ENCODE measurements at regions not wholly inside any gene's neighbourhood (a gene's known extent, or its start where the extent isn't known, plus 50 kb on each side); places are given as distances from the start of the nearest gene placed in this dataset.

- Histone ChIP-seq H3K79me2 (ENCODE audit: insufficient read depth, low read length) (no peaks in the 10 kb centered on the region), H3K4me1 (ENCODE audit: control insufficient read depth in 1 of 2, insufficient read depth in 2 of 2, low read length in 2 of 2) (peaks cover 12 to 15% of the 10 kb centered on the region in 2 donors), H3K4me2 (replicated peaks; ENCODE audit: extremely low read depth, low read length, poor library complexity, severe bottlenecking) (no peak overlapping the region), H3K4me3 (replicated peaks in 1 of 3; ENCODE audit: low read depth in 2 of 3, low read length in 3 of 3) (no peak overlapping the region), H2AFZ (ENCODE audit: insufficient read depth, low read depth, low read length, poor library complexity, severe bottlenecking) (no peak overlapping the region), H4K20me1 (ENCODE audit: insufficient read depth, low read length) (no peaks in the 10 kb centered on the region), H3K9ac (ENCODE audit: insufficient read depth, low read length, poor library complexity, severe bottlenecking) (no peak overlapping the region), H3K36me3 (replicated peaks in 1 of 2; ENCODE audit: control insufficient read depth in 1 of 2, insufficient read depth in 2 of 2, low read length in 2 of 2) (no peaks in the 10 kb centered on the region), H3K9me3 (replicated peaks in 1 of 2; ENCODE audit: control insufficient read depth in 1 of 2, insufficient read depth in 1 of 2, low read length in 2 of 2) (peaks cover 10 to 16% of the 10 kb centered on the region in 2 donors), H3K27ac (ENCODE audit: low read depth in 1 of 2, low read length in 2 of 2) (no peak overlapping the region), H3K27me3 (ENCODE audit: control insufficient read depth in 2 of 2, insufficient read depth in 2 of 2, low read length in 2 of 2) (no peaks in the 10 kb centered on the region)
- Mint-ChIP-seq H3K27ac (no peak overlapping the region), H3K9me3 (peaks cover 16 to 23% (median 20%) of the 10 kb centered on the region in 7 donors), H3K4me3 (no peak overlapping the region), H3K4me1 (peaks cover 18% of the 10 kb centered on the region), H3K27me3 (ENCODE audit: low read depth in 3 of 3) (peaks cover 4 to 11% (median 7%) of the 10 kb centered on the region in 3 donors), H3K36me3 (peaks cover 0 to 3% of the 10 kb centered on the region in 2 donors)
- TF ChIP-seq CTCF (IDR thresholded peaks at IDR 0.05): no peak
- 56% methylated on average over 3 of the region's 4 CpGs for WGBS (ENCODE audit: insufficient coverage)
- intact Hi-C loops (cut with micrococcal nuclease): loop anchor here (10.0 kb wide), 1 partner anchor 514 kb away; no protein-coding TSS in a partner anchor
- DNase-seq: no peak
Observed at GRCh38 chr21:31609081-31609480, 50.4 kb upstream of the SOD1 start.

GRCh38 chr21:31607791-31608190 is 51.7 kb upstream of the SOD1 start:
- H2AFZ ChIP-seq (ENCODE audit: insufficient read depth, low read depth, low read length, poor library complexity, severe bottlenecking): no peak overlapping the region
- peaks cover 10% of the 10 kb centered on the region for H3K4me1 Mint-ChIP-seq
- peaks cover 0 to 3% of the 10 kb centered on the region in 2 donors for H3K36me3 Mint-ChIP-seq

More at GRCh38 chr21:31607791-31608190, 51.7 kb upstream of the SOD1 start:
- peak overlapping the region in 1 of 7 donors; percentile 18 for H3K27ac Mint-ChIP-seq
- H3K9ac ChIP-seq (ENCODE audit: insufficient read depth, low read length, poor library complexity, severe bottlenecking): no peak overlapping the region
- peaks cover 0 to 9% (median 2%) of the 10 kb centered on the region in 3 donors for H3K27me3 Mint-ChIP-seq (ENCODE audit: low read depth in 3 of 3)
- H3K4me3 ChIP-seq (replicated peaks in 1 of 3; ENCODE audit: low read depth in 2 of 3, low read length in 3 of 3): no peak overlapping the region
- intact Hi-C loops (cut with micrococcal nuclease): loop anchor here (10.0 kb wide), 1 partner anchor 513 kb away; no protein-coding TSS in a partner anchor
- no peaks in the 10 kb centered on the region for H3K79me2 ChIP-seq (ENCODE audit: insufficient read depth, low read length)
- no peaks in the 10 kb centered on the region for H3K27me3 ChIP-seq (ENCODE audit: control insufficient read depth in 2 of 2, insufficient read depth in 2 of 2, low read length in 2 of 2)
- H3K9me3 ChIP-seq (replicated peaks in 1 of 2; ENCODE audit: control insufficient read depth in 1 of 2, insufficient read depth in 1 of 2, low read length in 2 of 2): peaks cover 10 to 16% of the 10 kb centered on the region in 2 donors
- no peak overlapping the region for H3K27ac ChIP-seq (ENCODE audit: low read depth in 1 of 2, low read length in 2 of 2)
- H4K20me1 ChIP-seq (ENCODE audit: insufficient read depth, low read length): no peaks in the 10 kb centered on the region
- no peak overlapping the region for H3K4me3 Mint-ChIP-seq
- DNase-seq: no peak
- no peak for TF ChIP-seq CTCF (IDR thresholded peaks at IDR 0.05)
- no peaks in the 10 kb centered on the region for H3K36me3 ChIP-seq (replicated peaks in 1 of 2; ENCODE audit: control insufficient read depth in 1 of 2, insufficient read depth in 2 of 2, low read length in 2 of 2)
- no CpG with 5 or more reads among the region's 4 CpGs for WGBS (ENCODE audit: insufficient coverage)
- H3K9me3 Mint-ChIP-seq: peaks cover 16 to 22% (median 19%) of the 10 kb centered on the region in 7 donors
- H3K4me2 ChIP-seq (replicated peaks; ENCODE audit: extremely low read depth, low read length, poor library complexity, severe bottlenecking): no peak overlapping the region
- peaks cover 4 to 7% of the 10 kb centered on the region in 2 donors for H3K4me1 ChIP-seq (ENCODE audit: control insufficient read depth in 1 of 2, insufficient read depth in 2 of 2, low read length in 2 of 2)

Data from CD14-positive monocyte (primary cell).